ENCODE measurements at regions not wholly inside any gene's neighbourhood (a gene's known extent, or its start where the extent isn't known, plus 50 kb on each side); places are given as distances from the start of the nearest gene placed in this dataset.

DNA sequence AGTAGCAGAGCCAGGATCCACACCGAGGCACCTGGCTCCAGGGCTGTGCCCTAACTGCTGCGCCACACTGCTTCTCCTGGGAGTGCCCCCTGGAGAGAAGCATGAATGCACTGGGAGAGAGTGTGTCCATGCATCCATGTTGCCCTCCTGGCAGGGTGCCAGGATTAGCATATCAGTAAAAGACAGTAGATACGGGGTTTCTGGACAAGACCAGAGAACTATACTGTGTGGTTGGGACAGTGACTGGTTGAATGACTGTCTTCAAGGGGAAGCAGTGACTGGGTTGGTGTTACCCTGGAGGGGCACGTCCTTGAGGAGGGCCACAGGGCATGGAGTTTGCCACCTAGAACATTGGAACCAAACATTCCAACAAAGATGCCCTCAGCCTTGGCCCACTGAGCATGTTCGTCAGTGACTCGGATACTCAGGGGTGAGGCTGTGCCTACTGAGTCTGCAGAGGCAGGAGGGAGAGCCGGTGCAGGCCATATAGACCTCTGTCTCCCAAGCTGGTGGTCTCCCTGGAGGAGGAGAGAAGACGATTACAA is 288.8 kb downstream of the CDC5L start:
- no peak for DNase-seq (ENCODE audit: low read depth, low spot score)

DNA sequence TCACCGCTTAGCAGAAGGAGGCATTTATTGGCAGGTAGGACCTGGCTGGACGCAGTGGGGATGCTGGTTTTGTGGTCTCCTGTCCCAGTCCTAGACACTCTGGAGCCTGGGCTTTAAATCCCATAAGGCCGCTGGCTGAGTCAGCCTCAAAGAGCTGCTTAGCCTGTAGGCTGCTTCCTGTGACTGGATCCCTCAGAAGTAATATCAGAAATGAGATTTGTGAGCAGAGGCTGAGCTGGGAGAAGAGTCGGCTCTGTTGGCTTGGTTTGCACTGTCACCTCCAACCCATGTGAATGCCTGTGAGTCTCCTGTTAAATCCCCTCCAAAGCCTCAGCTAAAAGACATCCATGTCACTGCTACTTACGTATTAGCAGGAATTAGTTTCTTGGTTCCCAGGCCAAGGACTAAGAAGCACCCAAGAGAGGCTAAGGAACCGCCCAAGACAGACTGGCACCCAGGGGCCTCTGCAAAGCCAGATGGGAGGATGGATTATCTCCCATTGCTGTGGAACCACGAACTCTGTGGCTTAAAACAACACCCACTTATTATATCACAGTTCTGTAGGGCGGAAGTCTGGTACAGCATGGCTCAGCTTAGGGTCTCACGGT is 289.4 kb downstream of the CDC5L start:
- no peak for DNase-seq (ENCODE audit: low read depth, low spot score)

DNA sequence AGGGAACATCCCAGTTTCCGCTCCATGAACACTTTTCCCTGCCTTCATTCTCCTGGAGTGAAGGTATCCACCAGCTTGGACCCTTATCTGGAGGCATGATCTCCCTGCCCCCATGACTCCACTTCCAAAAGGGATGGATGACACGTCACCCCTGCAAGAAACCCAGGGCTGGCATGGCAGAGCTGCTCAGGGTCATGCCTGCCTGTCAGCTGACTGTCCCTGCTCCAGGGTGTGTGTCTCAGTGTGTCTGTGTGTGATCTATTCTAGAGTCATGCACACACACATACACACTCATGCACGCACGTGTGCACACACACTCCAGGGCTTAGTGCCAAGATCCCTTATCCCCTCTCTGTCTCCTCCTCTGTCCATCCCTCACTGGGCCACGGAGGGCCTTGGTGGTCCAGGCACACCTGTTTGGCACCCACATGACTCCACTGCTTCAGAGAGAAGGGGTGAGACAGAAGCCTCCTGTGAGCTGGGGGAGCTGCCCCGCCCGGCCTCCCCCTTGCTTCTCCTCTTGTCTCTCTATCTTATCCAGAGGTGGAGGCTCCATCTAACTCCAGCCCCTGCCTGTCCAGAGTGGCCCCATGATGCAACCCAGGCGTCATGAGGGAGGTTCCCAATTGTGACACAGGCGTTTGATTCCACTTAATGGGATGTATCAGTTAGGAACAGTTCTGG is 290.9 kb downstream of the CDC5L start:
- no peak for DNase-seq (ENCODE audit: low read depth, low spot score)

DNA sequence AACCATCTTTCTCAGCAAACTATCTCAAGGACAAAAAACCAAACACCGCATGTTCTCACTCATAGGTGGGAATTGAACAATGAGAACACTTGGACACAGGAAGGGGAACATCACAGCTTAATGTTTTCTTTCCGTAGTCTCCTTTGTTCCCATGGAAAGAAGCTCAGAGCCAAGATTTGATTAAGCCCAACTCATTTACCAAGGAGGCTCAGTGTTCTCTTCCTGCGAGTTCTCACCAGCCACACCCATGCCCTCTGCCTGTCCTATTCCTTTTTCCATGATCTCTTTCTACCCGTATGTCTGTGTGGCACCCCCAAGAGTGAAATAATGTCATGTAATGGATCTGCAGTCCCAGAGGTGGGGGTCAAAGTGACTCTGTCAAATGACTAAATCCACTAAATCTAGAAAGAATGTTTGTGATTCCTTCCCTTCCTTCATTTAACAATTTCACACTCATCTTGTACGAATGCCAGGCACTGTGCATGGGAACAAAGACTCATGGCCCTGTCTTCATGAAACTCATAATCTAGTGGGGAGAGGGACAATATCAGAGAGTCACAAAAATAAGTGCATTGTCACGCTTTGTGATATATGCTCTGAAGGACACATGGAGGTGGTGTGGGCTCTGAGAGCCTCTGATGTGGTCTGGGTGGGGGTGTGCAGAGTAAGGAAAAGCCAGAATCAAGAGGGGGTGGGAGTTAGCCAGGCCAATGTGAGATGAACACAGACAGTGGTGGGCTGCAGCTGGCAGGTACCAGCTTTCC is 292.1 kb downstream of the CDC5L start:
- DNase-seq (ENCODE audit: low read depth, low spot score), result no peak

GRCh38 chr6:44680202-44680720 is 292.8 kb downstream of the CDC5L start:
- DNase-seq (ENCODE audit: low read depth, low spot score), result no peak

DNA sequence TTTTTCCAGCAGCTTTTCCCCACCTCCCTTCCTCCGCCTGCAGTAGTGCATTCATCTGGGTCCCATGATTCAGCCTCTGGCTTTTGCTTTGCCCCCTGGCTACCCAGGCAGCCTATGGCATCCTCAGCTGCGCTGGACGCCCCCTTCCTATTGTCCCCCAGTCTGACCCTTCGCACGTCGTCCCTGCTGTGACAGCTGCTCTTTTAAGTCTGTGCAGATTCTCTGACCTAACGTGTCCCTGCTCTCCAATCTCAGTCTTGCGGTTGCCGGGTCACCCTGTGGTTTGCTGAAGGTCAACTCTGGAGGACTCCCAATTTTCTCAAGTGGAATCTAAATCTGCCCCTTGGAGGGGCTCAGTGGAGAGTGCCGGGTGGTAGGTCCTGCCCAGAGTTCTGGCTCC is 294.3 kb downstream of the CDC5L start:
- DNase-seq (ENCODE audit: low read depth, low spot score), result no peak

- no peak for DNase-seq (ENCODE audit: low read depth, low spot score)
Measured at GRCh38 chr6:44682280-44682679, 294.8 kb downstream of the CDC5L start.

- DNase-seq (ENCODE audit: low read depth, low spot score), result no peak
Measured at GRCh38 chr6:44682987-44683779, 295.7 kb downstream of the CDC5L start.

DNA sequence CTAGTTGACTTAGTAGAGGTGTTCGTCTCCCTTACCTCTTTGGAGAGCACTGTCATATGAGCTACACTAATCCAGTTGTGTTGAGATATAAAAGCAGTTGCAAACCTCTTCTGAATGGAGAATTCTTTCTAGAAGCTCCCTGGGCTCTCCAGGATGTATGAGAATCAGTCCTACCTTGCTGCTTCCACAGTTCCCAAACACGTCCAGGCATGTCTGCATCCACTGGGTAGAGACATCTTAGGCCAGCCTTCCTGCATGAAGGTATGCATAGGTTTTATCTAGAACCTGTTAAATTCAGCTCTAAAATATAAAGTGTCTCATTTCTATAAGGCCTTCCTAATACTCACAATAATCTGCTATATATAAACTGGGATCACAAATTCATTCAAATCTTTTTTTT is 297.7 kb downstream of the CDC5L start:
- no peak for DNase-seq (ENCODE audit: low read depth, low spot score)

DNA sequence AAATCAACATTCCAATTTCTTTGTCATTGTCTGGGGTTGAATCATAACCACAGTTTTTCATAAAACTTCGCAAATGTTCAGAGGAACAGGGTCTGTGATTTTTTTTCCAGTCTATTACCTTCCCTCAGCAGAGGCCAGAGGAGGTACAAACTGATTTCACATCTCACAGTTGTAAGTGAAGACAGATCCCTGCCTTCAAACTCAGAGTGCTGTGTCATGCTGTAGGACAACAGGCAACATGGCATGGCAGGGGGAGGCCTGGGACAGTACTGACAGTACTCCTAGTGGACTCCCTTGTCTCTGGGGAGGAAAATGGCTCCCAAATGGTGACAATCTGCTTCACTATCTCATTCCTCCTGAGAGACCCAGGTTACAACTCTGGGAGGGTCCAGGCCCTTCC is 308.6 kb downstream of the CDC5L start:
- no peak for DNase-seq (ENCODE audit: low read depth, low spot score)

DNA sequence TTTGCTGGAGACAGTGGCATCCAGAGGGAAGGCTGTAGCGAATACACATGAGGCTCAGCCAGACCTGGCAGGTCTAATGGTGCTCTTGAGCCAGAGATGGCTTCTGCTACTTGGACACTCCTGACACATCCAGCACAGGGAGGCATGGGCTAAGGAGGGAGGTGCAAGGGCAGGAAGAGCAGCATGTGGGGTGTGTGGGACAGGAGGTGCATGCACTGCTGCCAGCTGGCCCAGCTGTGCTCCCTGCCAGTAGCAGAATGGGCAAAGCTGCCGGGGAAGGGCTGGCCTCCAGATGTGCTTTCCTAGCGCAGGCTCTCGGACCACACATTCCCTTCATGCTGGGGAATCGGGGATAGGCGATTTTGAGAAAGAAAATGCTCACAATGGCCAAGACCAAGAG is 309.2 kb downstream of the CDC5L start:
- no peak for DNase-seq (ENCODE audit: low read depth, low spot score)

DNA sequence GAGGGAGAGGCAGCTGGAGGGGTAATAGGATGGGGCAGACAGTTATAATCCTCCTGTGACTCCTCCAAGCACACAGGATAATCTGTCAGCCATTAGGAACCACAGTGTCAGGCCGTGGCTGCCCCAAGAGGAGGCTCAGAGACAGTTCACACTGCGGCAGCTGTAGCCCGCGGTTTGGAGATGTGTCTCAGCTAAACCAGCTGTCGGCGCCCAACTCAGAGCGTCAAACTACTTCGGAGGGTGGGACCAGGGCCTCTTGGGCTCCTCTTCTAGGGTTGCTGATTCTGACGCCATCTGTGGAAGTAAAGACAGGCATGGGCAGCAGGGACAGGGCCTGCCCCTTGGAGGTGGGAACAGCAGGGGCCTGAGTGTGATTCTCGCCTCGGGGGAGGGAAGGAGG is 309.8 kb downstream of the CDC5L start:
- no peak for DNase-seq (ENCODE audit: low read depth, low spot score)

- DNase-seq (ENCODE audit: low read depth, low spot score), result no peak
Measured at GRCh38 chr6:44698602-44699001, 311.1 kb downstream of the CDC5L start.

DNA sequence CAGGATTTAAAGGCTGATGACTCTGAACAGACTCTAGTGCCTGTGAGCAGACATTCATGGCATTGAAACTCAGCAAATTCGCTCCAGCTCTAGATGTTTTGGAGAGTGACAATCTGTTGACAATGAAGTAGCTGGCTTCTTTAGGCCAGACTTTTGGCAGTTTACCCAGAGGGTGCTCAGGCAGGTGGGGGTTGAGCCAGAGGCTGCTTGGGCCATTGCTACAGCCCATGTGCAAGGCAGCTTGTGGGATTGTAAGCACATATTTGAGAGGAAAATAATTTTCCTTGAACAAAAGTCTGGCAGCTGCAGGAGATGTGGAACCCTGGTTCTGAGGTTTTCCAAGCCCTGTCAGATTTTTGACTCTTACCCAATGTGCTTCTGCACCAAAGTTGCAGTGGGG is 311.6 kb downstream of the CDC5L start:
- DNase-seq (ENCODE audit: low read depth, low spot score), result no peak

GRCh38 chr6:44699851-44700250 is 312.3 kb downstream of the CDC5L start:
- no peak for DNase-seq (ENCODE audit: low read depth, low spot score)

- no peak for DNase-seq (ENCODE audit: low read depth, low spot score)
Measured at GRCh38 chr6:44700422-44700821, 312.9 kb downstream of the CDC5L start.

GRCh38 chr6:44701038-44701636 is 313.6 kb downstream of the CDC5L start:
- no peak for DNase-seq (ENCODE audit: low read depth, low spot score)

- DNase-seq (ENCODE audit: low read depth, low spot score), result no peak
Measured at GRCh38 chr6:44701637-44702101, 314.2 kb downstream of the CDC5L start.

DNA sequence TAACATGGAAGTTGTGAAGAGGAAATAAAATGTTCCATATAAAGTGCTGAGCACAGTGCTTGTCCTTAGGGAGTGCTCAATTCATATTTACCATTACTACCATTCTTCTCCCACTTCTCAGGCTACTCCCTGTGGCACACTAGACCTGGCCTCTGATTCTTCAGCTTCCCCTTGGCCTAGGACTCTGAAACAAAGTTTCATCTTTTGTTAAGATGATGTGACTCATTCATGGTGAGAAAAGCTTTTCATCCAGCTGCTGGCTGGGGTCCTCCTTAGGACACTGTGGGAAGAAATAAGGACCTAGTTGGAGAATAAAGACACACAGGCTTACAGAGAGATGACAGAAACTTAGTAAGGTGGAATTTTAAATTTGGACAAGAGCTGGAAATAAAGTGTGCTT is 314.8 kb downstream of the CDC5L start:
- no peak for DNase-seq (ENCODE audit: low read depth, low spot score)

GRCh38 chr6:44704240-44705150 is 317.0 kb downstream of the CDC5L start:
- DNase-seq (ENCODE audit: low read depth, low spot score), result no peak

Data from pulmonary artery endothelial cell (primary cell).